Ovary (tissue), 3 donors: ENCODE measurements at regions not wholly inside any gene's neighbourhood (a gene's known extent, or its start where the extent isn't known, plus 50 kb on each side); places are given as distances from the start of the nearest gene placed in this dataset.

Experiments
- CTCF ChIP-seq, 3 donors: fragments of 450-650 bp in 2 of 3; fragments of 200-600 bp in 1 of 3; IDR thresholded peaks; one replicate each; pipeline versions ENCODE4 v1.5.1 to v1.8.0; 2016 to 2022; ENCODE audit warnings: antibody characterized with exemption in 3 of 3, mild to moderate bottlenecking in 1 of 3
- POLR2A ChIP-seq: fragments of 450-650 bp; IDR thresholded peaks from one replicate; pipeline ENCODE4 v1.6.1; 2017; ENCODE audit warnings: antibody characterized with exemption, mild to moderate bottlenecking, moderate library complexity
- donor health status: DM: no; HTN: no; CAD: no.

GRCh38 chrX:45592101-45592500 lies 391.4 kb upstream of the DIPK2B start:
- TF ChIP-seq CTCF (IDR thresholded peaks at IDR 0.05) (no peak), POLR2A (no peak)
